NCI-H526 treated with DMSO at 0.1 percent for 48 hours (cell line): ENCODE measurements at regions not wholly inside any gene's neighbourhood (a gene's known extent, or its start where the extent isn't known, plus 50 kb on each side); places are given as distances from the start of the nearest gene placed in this dataset.

Experiments used
- DNase-seq: peaks from one replicate; lab custom pipeline; 2025; lab: John Stamatoyannopoulos, UW

DNA sequence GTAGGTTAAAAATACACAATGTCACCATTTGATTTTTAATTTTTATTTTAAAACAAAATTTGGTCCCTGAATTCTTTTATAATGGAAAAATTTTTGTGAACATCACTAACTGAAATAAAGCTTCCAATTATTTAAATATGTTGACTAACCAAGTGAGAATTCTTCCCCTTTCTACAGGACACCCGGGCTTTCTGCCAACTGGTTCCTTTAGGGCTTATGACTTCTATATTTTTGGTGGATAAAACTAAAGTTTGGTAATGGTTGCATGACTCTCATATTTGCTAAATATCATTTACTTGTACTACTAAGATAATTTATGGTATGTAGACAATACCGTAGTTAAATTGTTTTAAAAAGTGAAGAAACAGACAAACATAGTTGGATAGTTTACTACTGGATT is 291.0 kb upstream of the DOK6 start:
- DNase-seq = no peak

DNA sequence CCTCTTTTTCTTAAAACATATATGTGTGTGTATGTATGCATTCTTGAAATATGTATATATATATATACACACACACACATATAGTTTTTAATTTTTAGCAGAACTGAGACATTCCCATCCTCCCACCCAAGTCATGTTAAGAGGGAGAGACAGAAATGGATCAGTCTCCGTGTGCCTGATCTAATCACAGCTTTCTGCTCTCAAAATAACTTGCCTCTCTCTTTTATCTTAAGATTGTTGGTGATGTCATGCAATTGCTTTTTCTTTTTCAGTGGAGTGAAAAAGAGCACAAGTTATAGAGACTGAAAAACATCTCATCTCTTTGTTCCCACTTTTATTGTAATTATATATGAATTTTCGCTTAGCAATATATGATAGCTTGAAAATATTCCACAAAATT is 279.9 kb upstream of the DOK6 start:
- no peak for DNase-seq

DNA sequence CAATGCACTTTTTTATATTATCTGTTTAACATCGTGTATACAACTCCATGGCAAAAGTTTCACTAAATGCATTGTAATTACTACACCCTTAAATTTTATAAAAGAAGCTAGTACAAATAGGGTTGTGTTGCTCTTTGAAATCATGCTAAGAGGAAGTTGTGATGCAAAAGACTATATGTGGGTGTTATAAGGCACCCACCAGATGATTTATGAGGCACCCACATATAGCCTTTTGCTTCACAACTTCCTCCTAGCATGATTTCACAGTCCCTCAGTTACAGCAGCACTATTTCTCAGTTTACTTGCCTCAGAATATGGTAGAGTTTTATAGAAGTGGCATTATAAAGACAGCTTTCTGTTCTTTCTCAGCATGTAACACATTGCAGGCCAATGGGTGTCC is 277.3 kb upstream of the DOK6 start:
- no peak for DNase-seq

GRCh38 chr18:69127873-69128500 is 272.7 kb upstream of the DOK6 start:
- no peak for DNase-seq

DNA sequence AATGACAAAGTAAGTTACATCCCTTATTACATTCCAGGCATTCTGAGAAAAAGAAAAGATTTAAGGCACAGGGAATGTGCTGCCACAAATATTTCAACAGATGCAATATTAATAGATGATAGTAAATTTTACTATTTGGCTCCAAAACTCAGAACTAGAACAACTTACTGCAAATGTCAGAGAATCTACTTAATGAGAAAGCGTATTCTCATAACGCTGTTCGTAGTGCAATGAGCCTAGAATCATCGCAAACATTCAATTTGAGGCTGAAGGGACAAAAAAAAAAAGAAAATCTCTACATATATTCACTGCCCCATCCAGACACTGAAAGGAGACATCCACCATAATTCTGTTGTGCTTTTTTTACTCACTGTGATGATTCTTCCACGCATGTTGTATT is 272.1 kb upstream of the DOK6 start:
- DNase-seq = no peak

GRCh38 chr18:69128978-69129377 is 271.7 kb upstream of the DOK6 start:
- DNase-seq = no peak

DNA sequence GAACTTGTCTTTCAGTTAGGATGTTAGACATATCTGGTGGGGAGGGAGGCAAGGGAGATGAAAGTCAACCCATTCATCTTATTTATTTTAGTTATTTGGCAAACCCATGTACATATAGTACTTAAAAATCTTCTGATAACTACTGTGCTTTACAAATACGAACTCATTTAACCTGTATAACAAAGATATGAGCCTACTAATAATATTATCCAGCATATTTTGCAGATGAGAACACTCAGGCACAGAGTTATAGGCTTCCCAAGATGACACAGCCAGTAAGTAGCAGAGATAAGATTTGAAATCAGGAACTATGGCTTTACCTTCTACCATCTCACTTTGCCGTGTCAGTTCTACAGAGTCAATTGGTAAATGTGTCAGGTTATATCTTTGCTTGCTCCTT is 262.6 kb upstream of the DOK6 start:
- DNase-seq = no peak

DNA sequence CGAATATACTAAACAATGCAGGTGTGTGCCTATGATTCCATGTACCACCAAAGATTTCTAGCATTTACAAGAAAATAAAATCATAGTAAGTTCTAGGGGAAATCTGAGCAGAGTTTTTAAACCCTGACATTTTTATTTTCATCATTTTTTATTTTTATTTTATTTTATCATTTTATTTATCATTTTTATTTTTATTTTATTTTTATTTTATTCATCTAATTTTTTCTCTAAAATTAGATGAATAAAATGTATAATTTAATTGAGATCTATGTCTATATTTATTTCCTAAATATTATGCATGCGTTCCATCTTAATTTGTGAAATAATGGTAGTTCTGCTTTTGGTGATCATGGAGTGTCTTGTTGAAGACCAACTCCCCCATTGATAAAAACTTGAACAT is 257.6 kb upstream of the DOK6 start:
- DNase-seq = no peak

DNA sequence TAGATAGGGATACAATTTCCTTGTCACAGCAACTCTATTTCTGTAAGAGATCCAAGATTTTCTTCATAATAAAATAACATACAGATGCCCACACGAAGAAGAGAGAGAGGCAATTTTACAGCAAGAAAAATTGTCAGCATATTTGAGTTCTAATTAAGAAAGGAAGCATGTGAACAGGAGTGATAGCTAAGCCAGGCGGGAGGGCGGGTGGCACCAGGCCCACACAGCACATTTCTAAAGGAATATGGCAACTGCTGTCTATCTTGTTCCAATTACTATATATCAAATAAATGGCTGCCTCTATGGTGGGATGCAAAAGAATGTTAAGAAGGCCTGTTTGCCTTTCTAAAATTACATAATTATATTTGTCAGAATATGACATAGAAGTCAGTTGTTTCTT is 248.3 kb upstream of the DOK6 start:
- no peak for DNase-seq

DNA sequence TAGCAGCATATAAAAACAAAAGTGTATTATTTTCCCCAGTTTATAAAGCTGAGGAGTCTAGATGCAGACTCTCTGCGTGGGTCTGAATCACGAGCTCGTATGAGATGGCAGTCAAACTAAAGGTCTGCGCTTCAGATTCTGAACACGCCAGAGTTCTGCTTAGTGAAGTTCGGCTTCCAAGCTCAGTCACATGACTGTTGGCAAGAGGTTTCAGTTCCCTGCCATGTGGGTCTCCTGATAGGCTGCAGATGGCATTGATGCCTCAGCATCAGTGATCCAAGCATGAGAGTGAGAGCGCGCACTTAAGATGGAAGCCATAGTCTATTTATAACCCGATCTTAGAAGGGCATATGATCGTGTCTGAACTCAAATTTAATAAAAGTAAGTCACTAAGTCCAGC is 242.8 kb upstream of the DOK6 start:
- DNase-seq = no peak

DNA sequence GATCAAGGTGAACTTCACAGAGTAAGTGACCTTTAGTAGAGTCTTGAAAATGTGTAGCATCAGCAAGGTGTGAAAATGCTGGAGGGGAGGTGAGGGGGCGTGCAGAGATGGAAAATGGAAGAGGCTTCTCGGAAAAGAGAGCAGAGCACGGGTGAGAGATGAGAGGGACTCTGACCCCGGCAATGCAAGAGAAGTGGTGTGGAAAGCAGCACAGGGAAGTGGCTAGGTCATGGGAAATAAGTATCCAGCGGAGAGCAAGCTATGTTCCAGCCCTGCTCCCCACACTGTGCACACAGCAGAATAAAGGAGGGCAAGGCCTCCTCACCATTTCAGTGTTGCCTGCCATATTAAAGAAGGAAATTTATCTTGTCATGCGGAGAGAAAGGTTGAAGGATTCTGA is 241.7 kb upstream of the DOK6 start:
- no peak for DNase-seq

DNA sequence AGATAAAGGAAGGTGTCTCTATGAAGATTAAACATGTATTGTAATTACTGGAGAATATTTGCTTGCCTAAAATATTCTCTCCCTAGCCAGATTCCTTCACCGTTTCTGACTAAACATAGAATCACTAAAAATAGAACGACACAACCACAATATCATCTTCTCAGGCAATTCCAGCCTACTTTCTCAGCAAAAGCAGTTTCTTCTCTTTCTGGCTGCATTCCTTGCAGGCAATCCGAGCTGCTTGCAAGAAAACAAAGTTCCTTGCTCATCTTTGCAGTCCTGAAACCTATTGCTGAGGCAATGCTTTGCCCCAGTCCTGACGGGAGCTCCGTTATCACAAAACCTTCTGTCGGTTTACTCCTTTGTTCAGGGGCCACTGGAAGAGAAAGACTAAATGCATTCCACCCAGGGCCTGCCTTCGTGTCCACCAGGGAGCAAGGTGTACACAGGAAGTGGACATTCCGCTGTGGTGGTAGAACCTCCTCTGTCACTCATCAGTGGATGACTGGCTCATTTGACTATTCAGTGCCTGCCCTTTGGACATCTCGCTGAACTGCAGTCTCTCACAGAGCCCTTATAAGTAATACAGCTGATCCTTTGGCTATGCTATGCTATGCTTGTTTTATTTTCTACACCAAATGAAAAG is 239.2 kb upstream of the DOK6 start:
- peak; percentile 82 for DNase-seq

GRCh38 chr18:69162649-69163048 is 238.0 kb upstream of the DOK6 start:
- DNase-seq = no peak

DNA sequence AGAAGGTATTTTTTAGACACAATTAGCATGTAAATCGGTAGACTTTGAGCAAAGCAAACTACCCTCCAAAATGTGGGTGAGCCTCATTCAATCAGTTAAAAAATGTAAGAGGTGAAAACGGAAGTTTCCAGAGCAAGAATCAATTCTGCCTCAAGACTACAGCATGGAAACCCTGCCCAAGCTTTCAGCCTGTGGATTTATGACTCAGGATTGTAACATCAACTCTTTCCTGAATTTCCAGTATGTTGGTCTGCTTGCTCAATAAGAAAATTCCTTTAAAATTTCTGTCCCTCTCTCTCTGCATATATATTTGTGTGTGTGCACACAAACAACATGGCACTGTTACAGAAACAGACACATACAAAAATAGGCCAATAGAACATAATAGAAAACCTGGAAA is 228.6 kb upstream of the DOK6 start:
- DNase-seq = no peak

DNA sequence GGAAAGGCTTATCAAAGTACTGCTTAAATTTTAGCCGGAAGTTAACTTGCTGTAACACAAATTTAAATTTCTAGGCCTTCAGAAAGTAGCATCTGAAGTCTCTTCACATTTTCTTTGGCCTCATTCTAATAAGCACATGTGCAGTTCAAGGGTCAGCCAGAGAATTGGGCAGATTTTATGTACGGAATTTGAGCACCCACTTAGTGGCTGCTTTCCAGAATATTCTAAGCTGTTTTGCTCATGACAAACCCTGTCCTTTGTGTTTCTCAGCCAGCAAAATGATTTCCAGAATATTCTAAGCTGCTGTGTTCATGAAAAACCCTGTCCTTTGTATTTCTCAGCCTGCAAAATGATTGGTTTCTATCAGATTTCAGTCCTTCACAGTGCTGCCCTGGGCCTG is 225.0 kb upstream of the DOK6 start:
- no peak for DNase-seq

DNA sequence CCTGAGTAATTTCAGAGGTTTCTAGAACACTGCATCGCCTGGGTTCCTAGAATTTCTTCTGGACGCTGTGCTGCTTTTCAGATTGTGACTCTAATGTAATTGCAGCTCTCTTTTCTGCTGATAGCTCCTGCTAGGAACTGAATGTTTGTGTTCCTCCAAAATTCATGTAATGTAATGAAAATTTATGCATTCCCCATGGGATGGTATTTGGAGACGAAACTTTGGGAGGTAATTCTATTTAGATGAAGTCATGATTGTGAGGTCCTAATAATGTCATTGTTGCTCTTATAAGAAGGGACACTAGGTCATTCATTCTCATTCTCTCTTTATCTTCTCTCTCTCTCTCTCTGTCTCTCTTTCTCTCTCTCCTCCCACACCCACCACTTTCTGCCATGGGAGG is 223.9 kb upstream of the DOK6 start:
- DNase-seq = no peak

DNA sequence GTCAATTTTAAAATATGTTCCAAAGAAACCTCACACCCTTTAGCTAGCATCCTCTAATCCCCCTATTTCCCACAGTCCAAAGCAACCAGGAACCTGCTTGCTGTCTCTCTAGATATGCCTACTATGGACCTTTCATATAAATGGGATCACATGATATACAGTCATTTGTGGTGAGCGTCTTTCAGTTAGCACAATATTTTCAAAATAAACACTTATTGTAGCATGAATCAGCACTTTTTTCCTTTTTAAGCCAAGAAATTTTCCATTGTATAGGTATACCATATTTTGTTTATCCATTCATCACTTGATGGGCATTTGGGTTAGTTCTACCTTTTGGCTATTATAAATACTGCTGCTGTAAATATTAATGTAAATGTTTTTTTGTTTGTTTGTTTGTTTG is 223.0 kb upstream of the DOK6 start:
- no peak for DNase-seq

DNA sequence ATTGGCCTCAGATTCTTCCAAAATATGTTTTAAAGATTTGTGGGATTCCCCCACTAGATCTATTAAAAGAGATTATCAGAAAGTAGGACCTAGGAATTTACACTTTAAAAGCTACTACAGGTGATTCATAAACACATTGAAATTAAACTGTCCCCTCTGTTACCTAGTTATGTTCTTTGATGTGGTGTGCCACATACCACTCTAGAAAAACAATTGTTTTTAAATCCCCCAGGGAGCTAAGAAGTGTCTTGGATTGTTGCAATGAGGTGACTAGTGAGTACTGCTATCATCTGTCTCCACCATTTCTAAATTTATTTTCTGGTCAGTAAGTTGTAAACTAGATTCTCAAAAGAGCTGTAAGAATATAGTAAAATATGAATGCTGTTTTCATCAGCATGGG is 214.5 kb upstream of the DOK6 start:
- DNase-seq = no peak

GRCh38 chr18:69196336-69196735 is 204.4 kb upstream of the DOK6 start:
- DNase-seq = no peak

DNA sequence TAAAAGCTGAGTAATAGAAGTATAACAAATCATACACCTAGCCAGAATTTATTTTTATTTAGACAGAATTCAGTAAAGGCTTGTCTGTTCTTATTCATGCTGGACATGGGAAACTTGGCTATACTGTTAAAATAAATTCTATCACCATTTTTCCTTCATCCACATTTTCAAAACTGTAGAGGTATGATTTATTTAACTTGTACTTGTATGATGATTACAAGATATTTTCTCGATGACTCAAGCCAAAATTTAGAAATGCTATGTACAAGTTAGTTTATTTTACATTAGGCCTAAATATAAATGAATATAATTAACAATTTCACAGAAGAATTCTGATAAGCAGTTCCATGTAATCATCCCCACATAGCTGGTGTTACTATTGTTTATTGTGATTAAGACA is 194.8 kb upstream of the DOK6 start:
- DNase-seq = peak; percentile 32

- no peak for DNase-seq
These were observed 192.1 kb upstream of the DOK6 start for GRCh38 chr18:69208545-69208944.

- no peak for DNase-seq
These were observed 190.9 kb upstream of the DOK6 start for GRCh38 chr18:69209761-69210160.

DNA sequence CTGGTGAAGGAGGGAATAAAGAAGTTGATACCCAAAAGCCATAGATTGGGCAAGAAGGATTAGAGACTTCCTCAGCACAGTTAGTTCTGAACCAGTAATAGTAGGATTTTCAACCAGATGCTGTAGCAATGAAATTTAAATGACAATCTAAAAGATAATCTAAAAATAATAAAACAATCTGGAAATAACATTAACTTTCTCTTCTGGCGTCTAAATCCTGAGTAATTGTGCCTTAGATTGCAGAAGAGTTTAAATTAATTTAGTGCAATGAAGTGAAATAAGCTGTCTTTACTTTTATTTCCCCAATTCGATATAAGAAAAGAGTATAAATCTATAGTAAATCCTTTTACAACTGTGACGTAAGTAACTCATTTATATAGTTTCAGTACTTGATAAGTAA is 186.8 kb upstream of the DOK6 start:
- no peak for DNase-seq

GRCh38 chr18:69215161-69215560 is 185.5 kb upstream of the DOK6 start:
- no peak for DNase-seq
